Hippocampal formation (tissue), 2 donors: ENCODE measurements at regions not wholly inside any gene's neighbourhood (a gene's known extent, or its start where the extent isn't known, plus 50 kb on each side); places are given as distances from the start of the nearest gene placed in this dataset.
"Not testable (repeated sequence)": the region's sequence is repeated elsewhere in the genome, so short reads cannot be mapped to it uniquely, and the experiment has no call there.

Source experiments
- DNase-seq, 2 donors: peaks; one replicate each; lab custom pipeline; 2025; lab: John Stamatoyannopoulos, UW

DNA sequence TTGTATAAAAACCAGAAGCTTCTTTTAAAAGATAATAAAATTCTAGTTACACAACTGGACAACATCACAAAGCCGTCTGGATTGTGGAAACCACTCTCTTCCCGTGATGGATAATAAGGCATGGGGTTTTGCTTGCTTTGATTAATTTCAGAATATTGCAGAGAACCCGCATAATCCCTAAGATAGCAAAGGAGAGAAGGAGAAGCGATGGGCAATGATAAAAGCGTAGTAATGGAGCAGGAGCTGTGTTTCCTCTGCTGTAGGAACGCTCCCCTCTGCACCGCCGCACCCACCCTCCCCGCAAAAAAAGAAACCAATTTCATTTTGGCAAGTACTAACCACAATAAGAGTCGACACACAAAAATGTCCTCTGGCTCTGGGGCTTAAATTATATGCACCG lies 340.9 kb upstream of the PSMD7 start:
- no peak for DNase-seq

DNA sequence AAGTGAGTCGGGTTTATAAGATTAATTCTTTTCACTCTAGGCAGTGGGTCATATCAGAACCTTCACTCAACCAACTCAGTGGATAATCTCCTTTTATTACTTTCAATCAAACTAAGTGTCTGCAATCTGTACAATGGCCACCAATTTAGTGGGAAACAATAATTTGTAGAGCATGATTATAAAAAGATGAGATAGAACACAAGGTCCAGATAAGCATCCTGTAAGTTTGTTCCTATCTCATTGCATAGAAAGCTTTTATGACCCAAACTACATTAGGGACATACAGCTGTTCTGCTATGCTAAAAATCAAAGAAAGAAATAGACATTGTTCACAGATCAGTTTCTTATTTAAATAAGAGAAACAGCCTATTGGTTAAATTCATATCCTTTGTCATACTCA lies 341.4 kb upstream of the PSMD7 start:
- no peak for DNase-seq

DNA sequence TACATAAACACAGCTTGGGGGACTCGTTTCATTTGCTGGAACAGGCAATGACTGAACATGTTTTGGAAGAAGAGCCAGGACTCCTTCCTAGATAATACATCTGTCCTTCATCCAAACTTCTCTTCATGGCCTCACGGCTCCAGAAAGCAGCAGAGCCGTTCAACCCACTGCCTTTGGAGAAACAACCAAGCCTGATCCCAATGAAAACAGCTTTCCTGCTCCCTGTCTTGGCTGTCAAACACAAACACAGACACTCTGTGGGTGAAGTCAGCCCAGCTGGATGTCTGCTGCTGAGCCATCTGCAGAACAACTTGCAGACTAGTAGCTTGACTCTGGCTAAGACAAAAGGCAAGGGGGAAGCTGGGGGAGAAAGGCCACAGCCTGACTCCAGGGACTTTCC lies 345.1 kb upstream of the PSMD7 start:
- DNase-seq: no peak

DNA sequence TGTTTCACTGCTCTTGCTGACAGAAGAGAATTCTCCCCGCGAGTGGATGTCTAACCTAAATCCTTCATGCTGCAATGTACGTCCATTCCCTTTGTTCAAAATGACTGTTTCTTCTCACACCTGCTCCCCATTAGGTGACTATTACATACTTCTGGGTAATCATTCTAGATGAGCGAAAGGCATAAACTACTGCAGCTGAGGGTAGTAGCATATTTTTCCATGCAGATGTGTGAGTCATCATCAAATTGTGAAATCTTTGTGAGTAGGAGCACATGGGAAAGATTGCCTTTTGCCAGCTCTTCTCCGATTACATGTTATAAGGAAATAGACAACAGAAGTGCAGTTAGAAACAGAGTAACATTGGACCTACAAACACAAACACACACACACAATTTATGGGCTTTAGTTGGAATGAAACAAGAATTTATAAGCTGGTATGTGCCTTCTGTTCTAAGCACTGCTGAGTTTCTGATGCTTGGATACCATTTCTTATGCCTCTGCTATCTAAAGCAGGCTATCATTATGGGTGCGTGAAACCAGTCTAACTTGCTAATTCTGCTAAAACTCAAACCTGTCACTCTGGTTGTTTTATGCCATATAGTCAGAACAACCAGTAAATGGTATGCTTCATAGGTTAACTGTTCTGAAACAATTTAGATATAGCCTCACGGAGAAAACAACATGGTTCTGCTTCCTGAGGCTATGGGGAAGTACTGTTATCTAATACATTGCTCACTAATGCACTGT lies 346.9 kb upstream of the PSMD7 start:
- no peak for DNase-seq

DNA sequence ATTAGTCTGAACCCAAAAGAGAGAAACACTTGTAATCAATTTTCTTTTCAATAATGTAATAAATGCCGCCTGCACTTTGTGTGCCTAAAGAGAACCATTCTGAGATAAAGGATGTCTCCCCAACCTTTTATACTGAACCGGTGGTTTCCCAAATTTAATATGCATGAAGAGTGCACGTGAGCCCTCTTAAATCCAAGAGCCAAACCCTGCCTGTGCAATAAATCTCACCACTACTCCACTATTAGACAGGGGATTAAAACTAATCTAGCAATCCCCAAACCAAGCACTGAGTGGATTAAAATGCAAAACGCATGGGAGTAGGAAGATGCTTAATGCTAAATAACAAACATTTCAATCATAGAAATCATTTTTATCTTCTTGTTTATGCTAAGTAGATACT lies 351.0 kb upstream of the PSMD7 start:
- no peak for DNase-seq

DNA sequence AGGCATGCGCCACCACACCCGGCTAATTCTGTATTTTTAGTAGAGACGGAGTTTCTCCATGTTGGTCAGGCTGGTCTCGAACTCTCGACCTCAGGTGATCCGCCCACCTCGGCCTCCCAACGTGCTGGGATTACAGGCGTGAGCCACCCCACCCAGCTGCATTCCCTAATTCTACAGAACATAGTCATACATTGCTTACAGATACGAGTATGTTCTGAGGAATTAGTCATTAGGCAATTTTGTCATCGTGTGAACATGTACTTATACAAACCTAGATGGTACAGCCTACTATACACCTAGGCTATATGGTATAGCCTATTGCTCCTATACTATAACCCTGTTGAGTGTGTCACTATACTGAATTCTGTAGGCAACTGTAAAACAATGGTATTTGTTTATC lies 353.4 kb upstream of the PSMD7 start:
- DNase-seq: not testable (repeated sequence)

DNA sequence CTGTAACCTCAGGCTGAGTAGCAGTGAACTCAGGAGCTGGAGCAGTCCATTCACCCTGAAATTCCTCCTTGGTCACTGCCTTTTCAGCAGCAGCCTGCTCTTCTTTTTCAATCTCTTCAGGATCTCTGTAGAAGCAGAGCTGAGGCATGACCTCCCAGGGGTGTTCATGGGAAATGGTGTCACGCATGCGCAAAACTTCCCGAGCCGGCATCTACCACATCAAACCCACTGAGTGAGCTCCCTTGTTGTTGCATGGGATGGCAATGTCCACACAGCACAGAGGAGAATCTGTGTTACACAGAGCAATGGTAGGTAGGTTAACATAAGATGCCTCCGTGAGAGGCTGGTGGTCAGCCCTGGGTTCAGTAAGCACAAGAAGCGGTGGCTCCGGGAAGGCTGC lies 355.8 kb upstream of the PSMD7 start:
- not testable (repeated sequence) for DNase-seq

DNA sequence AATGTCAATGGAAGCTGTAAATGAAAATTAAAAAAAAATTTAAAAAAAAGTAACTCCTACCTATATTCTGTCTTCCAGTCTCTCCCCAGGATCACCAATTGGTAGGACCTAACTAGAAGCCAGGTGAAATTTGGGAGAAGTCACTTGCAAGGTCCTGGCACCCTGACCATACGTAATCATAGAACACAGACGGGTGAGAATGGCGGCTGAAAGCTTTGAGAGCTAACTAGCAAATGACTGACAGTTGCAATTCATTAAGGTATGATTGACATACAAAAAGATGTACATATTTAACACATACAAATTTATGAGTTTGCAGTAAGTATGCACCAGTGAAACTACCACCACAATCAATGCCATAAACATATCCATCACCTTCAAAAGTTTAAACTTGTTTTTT lies 372.7 kb upstream of the PSMD7 start:
- DNase-seq: no peak

DNA sequence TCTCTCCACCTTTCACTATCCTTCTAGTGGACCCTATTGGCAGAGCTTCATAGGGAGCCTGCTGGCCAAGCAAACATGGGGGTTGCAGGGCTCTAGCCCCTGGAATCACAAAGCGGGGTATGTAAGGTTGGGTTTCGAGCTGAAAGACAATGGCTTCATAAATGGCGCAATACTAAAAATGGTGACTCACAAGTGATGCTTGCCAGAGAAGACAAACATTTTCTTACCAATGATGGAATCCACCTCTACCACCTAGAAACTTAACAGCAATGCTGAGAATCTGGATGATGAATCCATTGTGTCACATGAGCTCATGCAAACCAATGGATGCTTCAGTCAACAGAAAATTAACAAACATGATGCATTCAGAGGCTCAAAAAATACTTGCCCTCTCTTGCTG lies 375.3 kb upstream of the PSMD7 start:
- no peak for DNase-seq

DNA sequence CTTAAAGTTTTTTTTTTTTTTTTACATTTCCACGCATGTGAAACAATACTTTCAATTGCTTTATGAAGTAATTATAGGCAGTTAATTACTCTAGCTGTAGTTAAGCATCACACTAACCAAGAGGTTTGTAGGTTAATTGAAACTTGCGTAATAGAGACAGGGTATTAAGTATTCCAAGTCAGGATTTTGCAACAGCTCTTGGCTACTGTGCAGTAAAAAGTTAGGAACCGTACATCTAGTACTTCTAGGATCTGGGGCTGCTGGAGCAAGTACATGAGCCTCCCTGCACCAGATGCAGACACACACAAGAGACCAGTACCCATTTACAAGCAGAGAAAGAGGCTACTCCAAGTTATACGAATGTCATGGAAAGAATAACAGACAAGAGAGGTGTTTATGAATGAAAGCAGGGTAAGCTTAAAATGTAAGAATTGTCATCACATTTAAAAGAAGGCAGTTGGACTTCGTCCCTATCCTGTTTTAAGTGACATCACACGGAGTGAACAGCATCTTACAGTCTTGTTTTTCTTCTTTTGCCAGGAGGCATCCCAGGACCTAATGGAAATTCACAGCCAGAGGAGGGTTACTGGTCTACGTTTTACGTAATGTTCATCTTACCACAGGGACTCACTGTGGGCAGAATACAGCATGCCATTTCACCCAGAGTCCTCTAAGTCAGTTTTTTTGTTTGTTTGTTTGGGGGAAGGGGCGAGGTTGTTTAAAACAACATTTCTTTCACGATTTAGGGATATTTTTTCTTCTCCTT lies 379.6 kb upstream of the PSMD7 start:
- no peak for DNase-seq

DNA sequence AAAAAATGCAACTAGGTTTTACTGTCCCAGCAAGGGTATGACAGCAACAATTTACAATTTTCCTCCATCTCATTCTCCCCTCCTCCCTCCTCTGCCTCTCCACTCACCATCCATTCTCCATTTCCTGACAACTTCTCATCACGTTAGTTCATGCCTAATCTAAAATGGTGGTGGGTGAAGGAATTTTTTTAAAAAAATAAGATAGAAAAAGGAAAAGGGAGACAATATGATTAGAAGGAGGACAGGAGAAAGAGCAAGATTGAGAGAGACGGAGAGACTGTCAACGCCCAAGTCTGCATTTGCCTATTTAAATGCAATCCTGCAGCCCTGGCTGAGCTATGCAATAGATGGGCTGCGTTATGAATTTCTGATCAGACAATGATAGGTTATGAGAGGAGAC lies 380.7 kb upstream of the PSMD7 start:
- DNase-seq: no peak

DNA sequence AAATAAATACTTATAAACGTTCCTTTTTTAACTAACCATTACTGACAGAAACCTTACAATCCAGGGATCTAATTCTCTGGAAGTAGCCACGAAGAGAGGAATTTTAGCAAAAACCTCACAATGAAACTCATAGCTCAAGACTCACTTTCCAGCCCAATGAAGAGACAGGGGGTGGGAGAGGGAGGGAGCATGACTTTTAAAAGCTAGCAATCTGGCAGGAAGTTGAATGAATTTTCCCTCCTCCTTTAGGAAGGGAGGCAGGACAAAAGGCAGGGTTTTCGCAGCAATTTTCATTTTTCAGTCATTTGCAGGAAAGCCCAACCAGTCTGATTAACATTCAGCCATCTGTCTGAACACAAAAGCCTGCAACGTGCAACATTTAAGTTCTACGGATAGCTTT lies 381.5 kb upstream of the PSMD7 start:
- no peak for DNase-seq

DNA sequence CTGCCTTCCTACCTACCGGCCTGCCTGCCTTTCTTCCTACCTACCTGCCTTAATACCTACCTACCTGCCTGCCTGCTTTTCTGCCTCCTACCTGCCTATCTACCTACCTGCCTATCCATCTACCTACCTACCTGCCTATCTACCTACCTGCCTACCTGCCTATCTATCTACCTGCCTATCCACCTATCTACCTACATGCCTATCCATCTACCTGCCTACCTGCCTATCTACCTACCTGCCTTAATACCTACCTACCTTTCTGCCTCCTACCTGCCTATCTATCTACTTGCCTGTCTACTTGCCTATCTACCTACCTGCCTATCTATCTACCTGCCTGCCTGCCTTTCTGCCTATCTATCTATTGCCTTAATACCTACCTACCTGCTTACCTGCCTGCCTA lies 383.8 kb upstream of the PSMD7 start:
- DNase-seq: no peak

DNA sequence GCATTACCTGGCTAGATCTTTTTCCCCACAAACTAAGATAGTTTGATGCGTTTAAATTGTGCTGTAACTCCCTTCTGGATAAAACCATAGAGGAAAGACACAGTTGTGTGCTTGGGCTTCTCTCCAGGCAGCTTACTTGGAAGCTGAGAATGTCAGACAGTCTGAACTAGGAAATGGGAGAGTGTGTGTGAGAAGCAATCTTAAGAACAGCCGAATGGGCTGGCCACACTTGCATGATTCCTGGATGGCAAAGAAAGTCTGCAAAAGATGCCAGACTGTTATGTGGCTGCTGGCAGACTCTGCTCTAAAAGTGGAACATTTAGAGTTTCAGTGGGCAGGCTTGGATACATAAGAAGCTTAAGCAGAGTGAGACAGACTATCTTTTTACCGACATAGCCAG lies 384.3 kb upstream of the PSMD7 start:
- peak in 1 of 2 donors; percentile 45 for DNase-seq

DNA sequence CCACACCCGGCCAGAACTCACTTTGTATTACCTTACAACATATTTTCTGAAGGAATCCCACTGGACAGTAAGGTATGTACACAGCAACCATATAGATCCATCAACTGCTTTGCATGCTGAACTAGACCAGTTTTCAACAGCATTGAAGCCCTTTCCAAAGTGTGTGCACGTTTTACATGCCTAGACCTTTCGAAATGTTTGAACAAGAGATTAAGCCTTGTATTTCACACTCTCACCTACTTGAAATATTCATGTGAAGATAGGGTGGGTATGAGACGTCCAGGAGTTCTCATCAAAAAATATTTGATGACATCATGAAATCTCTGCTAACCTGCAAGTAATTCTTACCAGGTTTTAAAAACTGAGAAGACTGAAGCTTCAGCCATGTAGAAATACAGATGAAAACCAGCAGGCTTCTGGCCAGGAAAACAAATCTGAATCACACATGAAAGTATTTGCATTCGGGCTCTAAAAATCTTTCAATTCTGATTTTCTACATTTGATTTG lies 387.0 kb upstream of the PSMD7 start:
- DNase-seq: no peak

DNA sequence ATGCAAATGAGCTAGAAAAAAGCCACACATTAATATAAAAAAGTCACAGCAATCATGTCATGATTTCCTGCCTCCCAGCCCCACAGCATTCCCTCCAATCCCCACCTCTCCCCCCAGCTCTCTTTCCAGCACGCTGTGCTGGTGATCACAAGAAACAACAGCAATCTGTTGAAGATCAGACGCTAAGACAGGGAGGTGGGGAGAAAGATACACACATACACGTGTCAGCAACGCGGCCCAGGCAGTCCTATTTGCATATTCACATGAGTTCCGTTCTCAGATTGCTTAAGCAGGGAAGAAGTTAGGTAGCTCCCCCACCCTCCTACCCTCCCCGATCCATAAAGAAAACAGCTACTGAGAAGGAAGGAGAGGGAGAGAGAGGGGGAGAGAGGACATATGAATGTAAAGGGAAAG lies 405.5 kb upstream of the PSMD7 start:
- no peak for DNase-seq

DNA sequence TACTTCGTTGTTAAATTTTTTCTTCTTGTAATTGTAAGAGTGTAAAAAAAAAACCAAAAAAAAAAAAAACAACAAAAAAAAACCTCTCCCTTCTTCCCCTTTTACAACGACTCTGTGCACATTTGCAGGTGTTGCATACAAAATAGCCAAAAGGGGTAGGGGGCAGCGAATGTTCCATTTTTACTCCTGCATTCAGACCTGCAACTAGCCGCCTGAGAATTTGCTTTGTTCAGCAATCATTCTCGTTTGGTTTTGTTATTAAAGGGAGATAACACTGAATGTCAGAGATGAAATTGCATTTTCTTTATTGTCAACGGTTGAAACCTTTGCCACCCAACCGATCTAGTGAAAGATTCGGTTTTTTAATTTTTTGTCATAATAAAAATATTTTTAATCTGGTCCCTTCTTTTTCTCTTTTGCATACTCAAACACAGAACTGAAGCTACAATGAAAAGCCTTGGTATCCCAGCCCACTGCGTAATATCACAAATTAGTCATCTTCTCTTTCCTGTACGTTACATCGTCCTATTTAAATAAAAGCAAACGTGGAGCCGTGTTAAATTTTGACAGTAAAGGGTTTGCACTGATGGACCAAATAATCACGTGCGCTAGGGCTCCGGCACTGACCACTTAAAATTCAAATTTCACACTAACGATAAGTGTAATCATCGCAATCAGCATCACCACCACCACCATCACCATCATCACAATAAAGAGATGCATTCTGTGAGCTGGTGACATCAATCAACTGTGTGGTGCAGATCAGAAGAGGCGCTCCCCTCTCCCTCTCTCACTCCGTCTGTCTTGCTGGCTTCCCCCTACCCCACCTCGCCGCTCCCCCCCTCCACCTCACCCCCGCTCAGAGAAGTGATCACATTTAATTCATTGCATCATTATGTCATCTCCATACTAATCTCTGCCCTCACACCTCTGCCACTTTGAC lies 406.2 kb upstream of the PSMD7 start:
- no peak for DNase-seq

DNA sequence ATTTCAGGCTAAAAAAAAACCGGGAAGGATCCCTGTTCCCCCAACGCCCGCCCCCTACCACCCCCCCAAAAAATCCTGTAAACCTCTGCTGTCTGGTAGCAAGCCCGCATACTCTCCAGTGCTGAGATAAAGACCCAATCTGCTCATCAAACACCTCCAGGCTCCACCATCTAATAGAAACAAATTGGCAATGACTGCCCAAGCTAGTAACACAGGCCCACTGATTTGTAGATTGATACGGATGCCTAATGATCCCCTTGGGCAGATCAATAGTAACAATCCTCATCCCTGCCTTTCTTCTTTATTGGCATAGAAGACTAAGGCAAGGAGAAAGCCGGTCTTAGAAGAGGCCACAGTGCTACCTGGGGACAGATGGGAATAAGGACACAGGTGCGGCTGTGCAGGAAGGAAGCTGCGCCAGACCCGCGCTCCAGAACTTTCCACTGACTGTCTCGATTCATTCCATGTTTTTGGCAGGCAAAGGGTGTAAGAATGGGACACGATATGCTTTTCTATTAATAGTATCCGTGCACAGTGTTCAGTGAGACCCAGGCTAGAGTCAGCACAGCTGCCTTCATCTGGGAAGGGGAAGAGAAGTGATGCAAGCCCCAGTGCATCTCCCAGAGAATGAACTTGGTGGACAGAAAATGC lies 407.6 kb upstream of the PSMD7 start:
- no peak for DNase-seq

DNA sequence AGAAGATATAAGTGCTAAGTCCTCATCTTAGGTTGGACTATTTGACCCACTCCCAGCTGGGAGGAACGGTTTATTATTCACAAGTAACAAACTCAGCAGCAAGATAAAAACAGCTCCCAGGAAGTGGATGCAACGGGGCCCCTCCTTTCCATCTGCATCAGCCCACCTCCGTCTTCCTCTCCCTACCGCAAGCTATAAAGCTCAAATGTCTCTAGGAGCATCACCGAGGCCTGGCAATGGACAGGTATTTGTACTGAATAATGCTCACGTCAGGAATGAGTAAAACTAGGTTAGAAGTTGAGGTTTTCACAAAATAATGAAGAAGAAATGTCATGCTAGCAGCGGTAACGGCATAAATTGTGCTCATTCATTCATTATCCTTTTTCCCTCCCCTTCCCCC lies 408.7 kb upstream of the PSMD7 start:
- no peak for DNase-seq

DNA sequence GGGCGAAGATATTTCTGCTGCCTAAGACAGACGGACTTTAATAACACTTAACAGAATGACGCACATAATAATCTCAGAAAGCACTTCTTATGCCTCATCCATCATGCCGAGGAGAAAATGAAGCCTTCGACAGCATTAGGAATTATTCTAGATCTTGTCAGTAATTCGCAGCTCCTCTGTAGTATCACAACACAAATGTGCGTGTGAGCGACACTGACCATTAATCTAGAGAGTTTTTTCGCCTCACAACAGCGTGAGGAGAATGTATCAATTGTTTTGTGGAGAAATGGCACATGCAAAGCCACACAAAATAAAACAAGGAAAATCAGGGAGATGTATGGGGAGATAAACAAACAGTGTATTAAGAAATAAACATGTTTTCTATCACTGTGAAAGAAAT lies 410.2 kb upstream of the PSMD7 start:
- no peak for DNase-seq

DNA sequence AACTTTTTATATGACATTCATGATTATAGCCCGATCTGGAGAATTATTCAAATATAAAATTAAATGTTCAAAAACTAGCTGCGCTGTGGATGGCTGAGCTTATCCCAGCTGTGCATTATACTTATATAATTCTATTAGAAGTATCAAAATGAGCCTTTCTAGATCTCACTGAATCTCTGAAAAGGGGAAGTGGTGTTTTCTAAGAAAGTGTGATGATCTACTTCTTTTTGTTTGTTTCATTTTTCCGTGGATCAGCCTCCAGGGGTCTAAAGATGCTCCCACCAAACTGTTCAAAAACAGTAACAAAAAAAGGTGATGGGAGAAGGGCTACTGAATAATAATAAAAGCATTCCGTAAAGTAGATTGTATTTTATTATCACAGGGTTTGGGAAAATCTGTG lies 411.3 kb upstream of the PSMD7 start:
- DNase-seq: no peak

DNA sequence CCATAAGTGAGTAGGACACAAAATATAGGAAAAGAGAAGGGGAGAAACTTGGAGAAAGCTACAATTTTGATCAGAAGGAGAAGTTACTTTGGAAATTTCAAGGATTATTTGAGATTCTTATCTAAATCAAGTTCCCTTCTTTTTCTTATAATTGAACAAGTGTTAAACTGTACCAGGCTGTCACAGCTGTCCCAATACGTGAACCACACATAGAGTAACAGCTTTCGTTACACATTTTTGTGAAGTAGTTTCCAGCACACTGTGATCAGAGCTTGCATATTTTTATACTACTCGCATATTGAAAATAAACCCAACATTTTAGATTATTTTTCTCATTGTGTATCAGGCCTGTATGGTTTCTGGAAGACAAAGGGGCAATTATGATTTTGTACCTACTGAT lies 412.8 kb upstream of the PSMD7 start:
- no peak for DNase-seq
